ENCODE measurements at regions not wholly inside any gene's neighbourhood (a gene's known extent, or its start where the extent isn't known, plus 50 kb on each side); places are given as distances from the start of the nearest gene placed in this dataset.

DNA sequence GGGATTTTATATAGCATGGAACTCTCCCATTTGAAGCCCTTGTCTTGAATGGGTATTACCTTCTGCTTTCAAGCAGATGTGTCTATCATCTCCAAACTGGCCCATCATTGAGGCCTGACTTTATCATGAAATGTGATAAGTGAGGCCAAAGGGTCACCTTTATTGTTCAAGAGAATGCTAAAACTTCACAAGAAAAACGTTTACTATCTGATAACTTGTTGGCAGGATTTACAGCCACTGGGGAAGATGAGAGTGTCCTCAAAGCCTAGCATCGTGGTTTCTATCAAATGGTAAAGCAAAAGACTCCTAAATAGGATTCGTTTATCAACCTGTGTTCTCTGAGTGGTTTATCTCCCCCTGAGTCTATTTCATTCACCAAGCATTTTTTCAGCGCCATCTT lies 62.0 kb upstream of the CLMN start:
- TF ChIP-seq, protein P1, sequence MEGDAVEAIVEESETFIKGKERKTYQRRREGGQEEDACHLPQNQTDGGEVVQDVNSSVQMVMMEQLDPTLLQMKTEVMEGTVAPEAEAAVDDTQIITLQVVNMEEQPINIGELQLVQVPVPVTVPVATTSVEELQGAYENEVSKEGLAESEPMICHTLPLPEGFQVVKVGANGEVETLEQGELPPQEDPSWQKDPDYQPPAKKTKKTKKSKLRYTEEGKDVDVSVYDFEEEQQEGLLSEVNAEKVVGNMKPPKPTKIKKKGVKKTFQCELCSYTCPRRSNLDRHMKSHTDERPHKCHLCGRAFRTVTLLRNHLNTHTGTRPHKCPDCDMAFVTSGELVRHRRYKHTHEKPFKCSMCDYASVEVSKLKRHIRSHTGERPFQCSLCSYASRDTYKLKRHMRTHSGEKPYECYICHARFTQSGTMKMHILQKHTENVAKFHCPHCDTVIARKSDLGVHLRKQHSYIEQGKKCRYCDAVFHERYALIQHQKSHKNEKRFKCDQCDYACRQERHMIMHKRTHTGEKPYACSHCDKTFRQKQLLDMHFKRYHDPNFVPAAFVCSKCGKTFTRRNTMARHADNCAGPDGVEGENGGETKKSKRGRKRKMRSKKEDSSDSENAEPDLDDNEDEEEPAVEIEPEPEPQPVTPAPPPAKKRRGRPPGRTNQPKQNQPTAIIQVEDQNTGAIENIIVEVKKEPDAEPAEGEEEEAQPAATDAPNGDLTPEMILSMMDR (IDR thresholded peaks at IDR 0.05; ENCODE audit: borderline replicate concordance, extremely low read depth, low read length, poor library complexity, severe bottlenecking) = no peak
- TF ChIP-seq EZH2 (IDR thresholded peaks at IDR 0.05; ENCODE audit: borderline replicate concordance, low read depth, low read length, severe bottlenecking) = no peak

All from DND-41 (cell line).